Occipital lobe (tissue), 1 donor: ENCODE measurements at regions not wholly inside any gene's neighbourhood (a gene's known extent, or its start where the extent isn't known, plus 50 kb on each side); places are given as distances from the start of the nearest gene placed in this dataset.

Experiments
- DNase-seq: peaks from one replicate; lab custom pipeline; 2025; lab: John Stamatoyannopoulos, UW

GRCh38 chr3:54071601-54072000 is 50.8 kb upstream of the CACNA2D3 start:
- no peak for DNase-seq

GRCh38 chr3:54069961-54070360 is 52.4 kb upstream of the CACNA2D3 start:
- DNase-seq: no peak

GRCh38 chr3:54067055-54067698 is 55.2 kb upstream of the CACNA2D3 start:
- DNase-seq: no peak

GRCh38 chr3:54066253-54066652 is 56.1 kb upstream of the CACNA2D3 start:
- DNase-seq: no peak

- no peak for DNase-seq
Observed at GRCh38 chr3:54065586-54065985, 56.8 kb upstream of the CACNA2D3 start.

- no peak for DNase-seq
Observed at GRCh38 chr3:54065140-54065539, 57.2 kb upstream of the CACNA2D3 start.

GRCh38 chr3:54064486-54064885 is 57.9 kb upstream of the CACNA2D3 start:
- no peak for DNase-seq

- DNase-seq: no peak
Observed at GRCh38 chr3:54062546-54062945, 59.8 kb upstream of the CACNA2D3 start.

GRCh38 chr3:54056521-54056920 is 65.8 kb upstream of the CACNA2D3 start:
- no peak for DNase-seq

GRCh38 chr3:54053882-54054281 is 68.5 kb upstream of the CACNA2D3 start:
- no peak for DNase-seq

- DNase-seq: no peak
Observed at GRCh38 chr3:54053211-54053610, 69.1 kb upstream of the CACNA2D3 start.

GRCh38 chr3:54047568-54047967 is 74.8 kb upstream of the CACNA2D3 start:
- no peak for DNase-seq

GRCh38 chr3:54046641-54047214 is 75.6 kb upstream of the CACNA2D3 start:
- DNase-seq: peak; percentile 5

GRCh38 chr3:54045061-54045815 is 77.1 kb upstream of the CACNA2D3 start:
- no peak for DNase-seq

GRCh38 chr3:54042259-54042823 is 80.0 kb upstream of the CACNA2D3 start:
- no peak for DNase-seq

GRCh38 chr3:54040476-54040875 is 81.9 kb upstream of the CACNA2D3 start:
- no peak for DNase-seq

GRCh38 chr3:54038391-54038790 is 84.0 kb upstream of the CACNA2D3 start:
- no peak for DNase-seq

- DNase-seq: no peak
Observed at GRCh38 chr3:54036543-54036942, 85.8 kb upstream of the CACNA2D3 start.

- peak; percentile 46 for DNase-seq
Observed at GRCh38 chr3:54034971-54035370, 87.4 kb upstream of the CACNA2D3 start.

GRCh38 chr3:54033761-54034160 is 88.6 kb upstream of the CACNA2D3 start:
- DNase-seq: peak; percentile 57

- DNase-seq: no peak
Observed at GRCh38 chr3:54032598-54032997, 89.8 kb upstream of the CACNA2D3 start.

- no peak for DNase-seq
Observed at GRCh38 chr3:54028372-54028771, 94.0 kb upstream of the CACNA2D3 start.

- no peak for DNase-seq
Observed at GRCh38 chr3:54026543-54026942, 95.8 kb upstream of the CACNA2D3 start.
